ENCODE measurements at regions not wholly inside any gene's neighbourhood (a gene's known extent, or its start where the extent isn't known, plus 50 kb on each side); places are given as distances from the start of the nearest gene placed in this dataset.

- H3K9ac ChIP-seq (ENCODE audit: low read length), result no peak overlapping the region
- H3K27ac ChIP-seq (ENCODE audit: low read depth, low read length), result no peak overlapping the region
- H3K36me3 ChIP-seq (ENCODE audit: insufficient read depth, low read length), result no peaks in the 10 kb centered on the region
- no peak overlapping the region for H3K4me3 ChIP-seq (ENCODE audit: low read depth in 1 of 2, low read length in 2 of 2)
- no peaks in the 10 kb centered on the region for H3K27me3 ChIP-seq (ENCODE audit: control insufficient read depth in 1 of 2, insufficient read depth in 2 of 2, low read length in 2 of 2)
- no peaks in the 10 kb centered on the region for H3K4me1 ChIP-seq (ENCODE audit: insufficient read depth, low read length)
- no peaks in the 10 kb centered on the region for H3K9me3 ChIP-seq (ENCODE audit: low read length)
These were observed 230.4 kb upstream of the COPS8 start for GRCh38 chr2:236855176-236855865.

GRCh38 chr2:236855866-236856847 is 229.5 kb upstream of the COPS8 start:
- no peaks in the 10 kb centered on the region for H3K9me3 ChIP-seq (ENCODE audit: low read length)
- no peak overlapping the region for H3K27ac ChIP-seq (ENCODE audit: low read depth, low read length)
- H3K4me1 ChIP-seq (ENCODE audit: insufficient read depth, low read length), result no peaks in the 10 kb centered on the region
- no peak overlapping the region for H3K4me3 ChIP-seq (ENCODE audit: low read depth in 1 of 2, low read length in 2 of 2)
- H3K9ac ChIP-seq (ENCODE audit: low read length), result no peak overlapping the region
- no peaks in the 10 kb centered on the region for H3K36me3 ChIP-seq (ENCODE audit: insufficient read depth, low read length)
- H3K27me3 ChIP-seq (ENCODE audit: control insufficient read depth in 1 of 2, insufficient read depth in 2 of 2, low read length in 2 of 2), result no peaks in the 10 kb centered on the region

- Histone ChIP-seq H3K9ac (ENCODE audit: low read length) (no peak overlapping the region), H3K27me3 (ENCODE audit: control insufficient read depth in 1 of 2, insufficient read depth in 2 of 2, low read length in 2 of 2) (no peaks in the 10 kb centered on the region), H3K27ac (ENCODE audit: low read depth, low read length) (no peak overlapping the region), H3K9me3 (ENCODE audit: low read length) (no peaks in the 10 kb centered on the region), H3K4me3 (ENCODE audit: low read depth in 1 of 2, low read length in 2 of 2) (no peak overlapping the region), H3K36me3 (ENCODE audit: insufficient read depth, low read length) (no peaks in the 10 kb centered on the region), H3K4me1 (ENCODE audit: insufficient read depth, low read length) (no peaks in the 10 kb centered on the region)
These were observed 228.8 kb upstream of the COPS8 start for GRCh38 chr2:236856848-236857235.

GRCh38 chr2:236857246-236857645 is 228.4 kb upstream of the COPS8 start:
- Histone ChIP-seq H3K9me3 (ENCODE audit: low read length) (no peaks in the 10 kb centered on the region), H3K4me3 (ENCODE audit: low read depth in 1 of 2, low read length in 2 of 2) (no peak overlapping the region)

GRCh38 chr2:236857781-236858180 is 227.9 kb upstream of the COPS8 start:
- H3K27ac ChIP-seq (ENCODE audit: low read depth, low read length), result no peak overlapping the region
- no peaks in the 10 kb centered on the region for H3K27me3 ChIP-seq (ENCODE audit: control insufficient read depth in 1 of 2, insufficient read depth in 2 of 2, low read length in 2 of 2)
- no peaks in the 10 kb centered on the region for H3K9me3 ChIP-seq (ENCODE audit: low read length)
- no peak overlapping the region for H3K9ac ChIP-seq (ENCODE audit: low read length)
- no peak overlapping the region for H3K4me3 ChIP-seq (ENCODE audit: low read depth in 1 of 2, low read length in 2 of 2)
- no peaks in the 10 kb centered on the region for H3K36me3 ChIP-seq (ENCODE audit: insufficient read depth, low read length)
- no peaks in the 10 kb centered on the region for H3K4me1 ChIP-seq (ENCODE audit: insufficient read depth, low read length)

More at GRCh38 chr2:236857246-236857645, 228.4 kb upstream of the COPS8 start:
- no peaks in the 10 kb centered on the region for H3K36me3 ChIP-seq (ENCODE audit: insufficient read depth, low read length)
- H3K9ac ChIP-seq (ENCODE audit: low read length), result no peak overlapping the region
- H3K27ac ChIP-seq (ENCODE audit: low read depth, low read length), result no peak overlapping the region
- H3K27me3 ChIP-seq (ENCODE audit: control insufficient read depth in 1 of 2, insufficient read depth in 2 of 2, low read length in 2 of 2), result no peaks in the 10 kb centered on the region
- no peaks in the 10 kb centered on the region for H3K4me1 ChIP-seq (ENCODE audit: insufficient read depth, low read length)

GRCh38 chr2:236858661-236859060 is 227.0 kb upstream of the COPS8 start:
- Histone ChIP-seq H3K27ac (ENCODE audit: low read depth, low read length) (no peak overlapping the region), H3K4me3 (ENCODE audit: low read depth in 1 of 2, low read length in 2 of 2) (no peak overlapping the region), H3K4me1 (ENCODE audit: insufficient read depth, low read length) (no peaks in the 10 kb centered on the region), H3K27me3 (ENCODE audit: control insufficient read depth in 1 of 2, insufficient read depth in 2 of 2, low read length in 2 of 2) (no peaks in the 10 kb centered on the region), H3K9ac (ENCODE audit: low read length) (no peak overlapping the region), H3K9me3 (ENCODE audit: low read length) (no peaks in the 10 kb centered on the region), H3K36me3 (ENCODE audit: insufficient read depth, low read length) (no peaks in the 10 kb centered on the region)

GRCh38 chr2:236859908-236860307 is 225.8 kb upstream of the COPS8 start:
- H3K36me3 ChIP-seq (ENCODE audit: insufficient read depth, low read length), result no peaks in the 10 kb centered on the region
- no peak overlapping the region for H3K4me3 ChIP-seq (ENCODE audit: low read depth in 1 of 2, low read length in 2 of 2)
- no peaks in the 10 kb centered on the region for H3K27me3 ChIP-seq (ENCODE audit: control insufficient read depth in 1 of 2, insufficient read depth in 2 of 2, low read length in 2 of 2)
- no peaks in the 10 kb centered on the region for H3K9me3 ChIP-seq (ENCODE audit: low read length)
- no peak overlapping the region for H3K9ac ChIP-seq (ENCODE audit: low read length)
- H3K4me1 ChIP-seq (ENCODE audit: insufficient read depth, low read length), result no peaks in the 10 kb centered on the region
- no peak overlapping the region for H3K27ac ChIP-seq (ENCODE audit: low read depth, low read length)

- Histone ChIP-seq H3K36me3 (ENCODE audit: insufficient read depth, low read length) (no peaks in the 10 kb centered on the region), H3K27ac (ENCODE audit: low read depth, low read length) (no peak overlapping the region), H3K9ac (ENCODE audit: low read length) (no peak overlapping the region), H3K27me3 (ENCODE audit: control insufficient read depth in 1 of 2, insufficient read depth in 2 of 2, low read length in 2 of 2) (no peaks in the 10 kb centered on the region), H3K4me3 (ENCODE audit: low read depth in 1 of 2, low read length in 2 of 2) (no peak overlapping the region), H3K9me3 (ENCODE audit: low read length) (no peaks in the 10 kb centered on the region), H3K4me1 (ENCODE audit: insufficient read depth, low read length) (no peaks in the 10 kb centered on the region)
These were observed 224.4 kb upstream of the COPS8 start for GRCh38 chr2:236861196-236861875.

- Histone ChIP-seq H3K36me3 (ENCODE audit: insufficient read depth, low read length) (no peaks in the 10 kb centered on the region), H3K27ac (ENCODE audit: low read depth, low read length) (no peak overlapping the region), H3K4me1 (ENCODE audit: insufficient read depth, low read length) (no peaks in the 10 kb centered on the region), H3K9ac (ENCODE audit: low read length) (no peak overlapping the region), H3K9me3 (ENCODE audit: low read length) (no peaks in the 10 kb centered on the region), H3K27me3 (ENCODE audit: control insufficient read depth in 1 of 2, insufficient read depth in 2 of 2, low read length in 2 of 2) (no peaks in the 10 kb centered on the region), H3K4me3 (ENCODE audit: low read depth in 1 of 2, low read length in 2 of 2) (no peak overlapping the region)
These were observed 223.7 kb upstream of the COPS8 start for GRCh38 chr2:236861944-236862343.

GRCh38 chr2:236862526-236862925 is 223.2 kb upstream of the COPS8 start:
- Histone ChIP-seq H3K9me3 (ENCODE audit: low read length) (no peaks in the 10 kb centered on the region), H3K9ac (ENCODE audit: low read length) (no peak overlapping the region), H3K4me1 (ENCODE audit: insufficient read depth, low read length) (no peaks in the 10 kb centered on the region), H3K4me3 (ENCODE audit: low read depth in 1 of 2, low read length in 2 of 2) (no peak overlapping the region), H3K27me3 (ENCODE audit: control insufficient read depth in 1 of 2, insufficient read depth in 2 of 2, low read length in 2 of 2) (no peaks in the 10 kb centered on the region), H3K27ac (ENCODE audit: low read depth, low read length) (no peak overlapping the region), H3K36me3 (ENCODE audit: insufficient read depth, low read length) (no peaks in the 10 kb centered on the region)

GRCh38 chr2:236862961-236863728 is 222.5 kb upstream of the COPS8 start:
- no peaks in the 10 kb centered on the region for H3K9me3 ChIP-seq (ENCODE audit: low read length)
- no peak overlapping the region for H3K4me3 ChIP-seq (ENCODE audit: low read depth in 1 of 2, low read length in 2 of 2)
- no peaks in the 10 kb centered on the region for H3K36me3 ChIP-seq (ENCODE audit: insufficient read depth, low read length)
- no peaks in the 10 kb centered on the region for H3K4me1 ChIP-seq (ENCODE audit: insufficient read depth, low read length)
- no peak overlapping the region for H3K27ac ChIP-seq (ENCODE audit: low read depth, low read length)
- no peaks in the 10 kb centered on the region for H3K27me3 ChIP-seq (ENCODE audit: control insufficient read depth in 1 of 2, insufficient read depth in 2 of 2, low read length in 2 of 2)
- no peak overlapping the region for H3K9ac ChIP-seq (ENCODE audit: low read length)

Data from muscle layer of colon (tissue), 2 donors.